ENCODE measurements at regions not wholly inside any gene's neighbourhood (a gene's known extent, or its start where the extent isn't known, plus 50 kb on each side); places are given as distances from the start of the nearest gene placed in this dataset.

DNA sequence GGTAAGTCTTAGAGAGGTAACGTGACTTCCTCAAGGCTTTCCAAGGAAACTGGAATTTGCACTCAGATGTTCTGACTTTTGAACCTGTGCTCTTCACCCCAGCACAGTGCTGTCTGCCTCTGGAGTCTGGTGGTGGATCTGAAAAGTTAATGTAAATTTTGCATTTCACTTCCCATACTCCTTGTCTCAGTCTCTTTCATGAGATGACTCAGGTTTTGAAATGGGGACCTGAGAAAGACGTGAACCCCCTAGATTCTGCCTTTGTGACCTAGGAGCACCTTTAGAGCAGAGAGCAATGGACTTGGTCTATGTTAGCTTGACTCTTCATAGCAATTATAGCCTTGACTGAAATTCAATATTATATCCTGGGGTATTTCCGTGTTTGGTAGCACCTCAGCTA lies 223.0 kb downstream of the QKI start:
- TF ChIP-seq EZH2phosphoT487 (IDR thresholded peaks at IDR 0.05; ENCODE audit: insufficient read depth, low read depth) (no peak), EZH2 (IDR thresholded peaks at IDR 0.05; ENCODE audit: insufficient read depth, poor library complexity, severe bottlenecking) (no peak)
